Activated CD4-positive, alpha-beta T cell treated with anti-CD3 and anti-CD28 coated beads, Interleukin-2, amount 50 U/mL, for 16 hours (primary cell): ENCODE measurements at regions not wholly inside any gene's neighbourhood (a gene's known extent, or its start where the extent isn't known, plus 50 kb on each side); places are given as distances from the start of the nearest gene placed in this dataset.

Experiments
- DNase-seq: peaks from one replicate; pipeline ENCODE4 v3.0.0-alpha.2; 2020

DNA sequence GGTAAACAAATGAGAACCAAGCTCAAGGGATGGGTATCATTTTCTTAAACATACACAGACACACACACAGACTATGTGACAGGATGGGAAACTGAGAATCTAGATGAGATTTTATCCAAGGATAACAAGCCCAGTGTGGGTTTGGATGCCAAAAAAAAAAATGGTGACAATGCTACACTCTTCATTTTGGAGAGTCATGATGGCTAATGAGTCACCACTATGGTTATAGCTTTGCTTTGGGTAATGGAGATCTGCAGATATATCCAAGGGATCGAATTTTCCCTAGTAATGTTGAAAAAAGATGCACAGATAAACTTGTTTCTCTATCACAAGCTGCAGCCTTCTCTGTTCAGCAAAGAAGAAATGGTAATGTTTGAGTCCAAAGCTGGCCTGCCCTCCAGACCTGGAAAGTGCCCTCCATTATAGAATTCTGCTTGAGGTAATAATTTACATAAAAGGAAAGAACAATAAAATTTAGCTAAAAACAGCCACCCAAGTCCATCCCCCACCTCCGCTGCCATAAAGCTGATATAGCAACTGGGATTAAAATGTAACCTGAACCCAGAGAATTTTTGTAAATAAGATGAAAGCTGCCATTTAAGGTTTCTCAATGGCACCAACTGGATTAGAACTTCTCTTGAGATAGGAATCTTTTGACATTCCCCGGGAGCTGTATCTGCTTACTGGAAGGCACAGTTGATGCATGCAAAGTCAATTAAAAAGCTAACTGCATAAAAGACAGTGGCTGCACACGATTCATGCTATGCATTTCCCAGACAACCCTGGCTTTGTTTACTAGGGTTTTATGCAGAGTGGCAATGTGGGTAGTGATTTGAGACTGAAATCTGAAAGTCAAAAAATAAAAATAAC lies 395.2 kb upstream of the LYPLAL1 start:
- DNase-seq, result no peak

DNA sequence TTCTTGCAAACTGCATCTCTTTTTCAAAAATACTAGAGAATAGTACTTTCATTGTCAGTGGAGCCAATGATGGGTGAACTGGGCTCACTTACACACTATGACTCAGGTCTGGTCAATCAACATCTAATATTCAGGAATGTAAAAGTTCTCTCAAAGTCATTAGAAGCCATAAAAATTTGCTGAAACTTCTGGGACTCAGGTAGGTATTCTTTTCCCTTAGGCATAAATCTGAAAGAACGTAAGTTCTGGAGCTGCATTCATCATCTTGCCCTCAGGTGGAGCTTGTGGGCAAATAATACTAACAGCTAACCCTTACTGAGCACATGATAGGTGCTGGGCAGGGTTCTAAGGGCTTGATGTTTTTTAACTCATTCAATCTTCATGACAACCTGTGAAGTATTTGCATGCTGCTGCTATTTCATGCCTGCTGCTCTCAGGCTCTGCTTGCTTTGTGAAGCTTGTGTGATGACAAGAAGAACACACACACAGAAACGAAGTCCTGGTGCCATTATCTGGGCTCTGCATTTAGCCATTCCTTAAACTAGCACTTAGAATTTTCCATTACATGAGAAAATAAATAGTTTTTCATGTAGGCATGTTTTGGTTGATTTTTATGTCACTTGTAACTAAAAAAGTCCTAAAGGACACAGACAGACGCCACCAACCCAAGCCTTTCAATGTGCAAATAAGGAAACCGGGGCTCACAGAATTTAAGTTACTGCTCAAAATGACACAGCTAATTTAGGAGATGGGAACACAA lies 394.2 kb upstream of the LYPLAL1 start:
- DNase-seq, result no peak

DNA sequence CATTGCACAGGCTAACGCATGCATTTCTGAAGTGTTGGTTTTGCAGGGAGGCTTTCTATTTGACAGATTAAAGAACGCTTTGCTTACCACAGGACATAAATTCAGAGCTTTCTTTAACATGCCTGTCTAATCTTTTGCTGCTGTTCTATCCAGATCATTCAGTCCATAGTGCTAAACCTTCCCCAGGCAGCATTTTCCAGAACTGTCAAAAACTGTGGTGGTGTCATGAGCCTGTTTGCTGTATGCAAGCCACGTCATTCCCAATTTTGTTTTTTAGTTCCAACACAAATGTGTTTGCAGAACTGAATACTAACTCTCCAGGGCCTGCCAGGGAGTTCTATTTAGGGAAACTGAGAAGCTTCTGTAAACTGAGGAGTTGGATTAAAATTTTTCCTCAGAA lies 390.5 kb upstream of the LYPLAL1 start:
- DNase-seq, result no peak

DNA sequence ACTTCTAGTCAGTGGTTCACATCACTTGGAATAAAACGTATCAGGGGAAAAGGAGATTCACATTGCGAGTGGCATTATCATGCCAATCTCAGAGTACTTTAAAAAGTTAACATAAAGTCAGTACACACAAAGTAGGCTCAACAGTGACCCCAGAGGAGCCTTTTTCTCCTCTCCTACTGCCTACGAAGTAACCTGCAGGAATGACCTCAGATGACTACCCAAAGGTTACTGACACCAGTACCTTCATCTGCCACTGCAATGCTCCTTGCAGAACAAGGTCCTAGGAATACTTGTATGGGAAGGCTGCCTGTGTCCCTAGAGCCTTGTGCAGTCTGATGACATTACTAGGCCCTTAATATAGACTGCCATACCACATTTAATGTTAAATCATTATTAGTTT lies 389.8 kb upstream of the LYPLAL1 start:
- DNase-seq, result no peak

DNA sequence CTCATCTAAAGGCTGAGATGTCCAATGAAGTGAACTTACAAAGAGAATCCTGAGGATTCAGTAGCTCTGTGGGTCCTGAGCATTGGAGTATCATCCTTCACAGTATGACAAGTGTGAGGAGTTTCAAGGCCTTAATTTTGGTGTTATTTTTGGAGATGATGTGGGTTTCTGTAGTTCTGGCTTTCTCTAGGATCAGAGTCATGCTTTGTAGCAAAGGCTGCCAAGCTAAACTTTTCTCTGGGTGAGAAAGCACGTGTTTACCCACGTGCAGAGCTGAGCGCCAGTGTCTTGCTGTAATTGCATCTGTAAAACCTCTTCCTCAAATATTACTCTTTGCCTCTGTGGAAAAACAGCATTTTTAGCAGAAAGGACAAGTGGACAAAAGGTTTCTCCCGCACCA lies 387.8 kb upstream of the LYPLAL1 start:
- no peak for DNase-seq

DNA sequence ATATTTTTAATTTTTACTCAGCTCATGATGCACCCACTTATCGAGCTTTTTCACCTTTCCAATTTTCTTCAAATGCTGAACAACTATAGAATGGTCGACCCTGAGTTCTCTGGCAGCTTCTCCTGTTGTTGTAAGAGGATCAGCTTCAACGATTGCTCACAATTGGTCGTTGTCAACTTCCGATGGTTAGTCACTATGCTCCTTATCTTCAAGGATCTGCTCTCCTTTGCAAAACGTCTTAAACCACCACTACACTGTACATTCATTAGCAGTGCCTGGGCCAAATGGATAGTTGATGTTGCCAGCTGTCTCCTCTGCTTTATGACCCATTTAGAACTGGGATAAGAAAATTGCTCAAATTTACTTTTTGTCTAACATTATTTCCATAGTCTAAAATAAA lies 385.9 kb upstream of the LYPLAL1 start:
- no peak for DNase-seq

DNA sequence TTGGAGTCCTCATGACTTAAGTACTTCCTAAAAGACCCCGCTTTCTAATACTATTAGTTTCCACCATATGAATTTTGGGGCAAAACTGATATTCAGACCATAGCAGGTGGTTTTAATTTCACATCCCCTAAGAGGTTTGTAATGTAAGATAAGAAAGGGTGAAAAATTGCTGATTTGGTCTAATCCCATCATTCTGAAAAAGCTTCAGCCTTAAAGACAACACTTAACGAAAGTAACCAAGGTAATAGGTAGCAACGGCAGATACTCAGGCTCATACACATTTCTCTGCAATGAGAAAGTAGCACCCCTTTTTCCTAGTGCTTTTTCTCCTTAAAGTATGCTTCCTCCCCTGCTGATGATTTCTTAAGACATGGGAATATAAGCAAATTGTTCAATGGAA lies 376.9 kb upstream of the LYPLAL1 start:
- DNase-seq, result no peak

DNA sequence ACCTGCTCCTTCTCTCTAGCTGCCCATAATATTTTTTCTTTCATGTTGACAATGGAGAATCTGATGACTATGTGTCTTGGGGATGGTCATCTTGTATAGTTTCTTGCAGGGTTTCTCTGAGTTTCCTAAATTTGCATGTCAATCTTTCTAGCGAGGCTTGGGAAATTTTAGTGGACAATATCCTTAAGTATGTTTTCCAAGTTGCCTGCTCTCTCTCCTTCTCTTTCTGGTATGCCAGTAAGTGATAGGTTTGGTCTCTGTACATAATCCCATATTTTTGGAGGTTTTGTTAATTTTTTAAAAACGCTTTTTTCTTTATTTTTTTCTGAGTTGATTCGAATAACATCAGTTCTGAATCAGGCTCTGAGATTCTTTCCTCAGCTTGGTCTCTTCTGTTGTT lies 370.9 kb upstream of the LYPLAL1 start:
- DNase-seq, result no peak

DNA sequence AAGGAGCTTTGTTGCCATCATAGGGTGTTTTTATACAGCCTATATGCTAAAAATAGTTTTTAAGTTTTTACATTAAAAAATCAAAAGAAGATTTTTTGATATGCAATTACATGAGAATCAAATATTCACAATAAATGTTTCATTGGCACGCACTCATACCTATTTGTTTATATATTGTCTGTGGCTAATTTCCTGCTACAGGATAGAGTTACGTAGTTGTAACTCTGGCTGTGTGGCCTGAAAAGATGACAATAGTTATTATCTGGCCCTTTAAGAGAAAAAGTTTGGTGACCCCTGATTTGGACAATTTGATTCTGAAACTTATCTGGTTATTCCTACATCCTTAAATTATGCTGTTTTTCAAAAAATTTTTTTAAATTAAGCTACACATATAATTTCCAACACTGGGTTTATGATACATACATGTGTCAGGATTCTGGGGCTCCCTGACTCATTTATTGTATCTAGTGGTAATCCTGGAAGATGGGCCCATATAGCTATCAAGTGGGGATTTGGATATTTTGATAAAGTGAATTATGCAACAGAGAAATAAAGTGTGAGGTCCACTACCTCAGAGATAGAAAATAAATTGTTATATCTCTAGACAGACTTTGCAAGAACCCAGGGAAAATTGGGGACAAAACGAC lies 370.2 kb upstream of the LYPLAL1 start:
- no peak for DNase-seq

DNA sequence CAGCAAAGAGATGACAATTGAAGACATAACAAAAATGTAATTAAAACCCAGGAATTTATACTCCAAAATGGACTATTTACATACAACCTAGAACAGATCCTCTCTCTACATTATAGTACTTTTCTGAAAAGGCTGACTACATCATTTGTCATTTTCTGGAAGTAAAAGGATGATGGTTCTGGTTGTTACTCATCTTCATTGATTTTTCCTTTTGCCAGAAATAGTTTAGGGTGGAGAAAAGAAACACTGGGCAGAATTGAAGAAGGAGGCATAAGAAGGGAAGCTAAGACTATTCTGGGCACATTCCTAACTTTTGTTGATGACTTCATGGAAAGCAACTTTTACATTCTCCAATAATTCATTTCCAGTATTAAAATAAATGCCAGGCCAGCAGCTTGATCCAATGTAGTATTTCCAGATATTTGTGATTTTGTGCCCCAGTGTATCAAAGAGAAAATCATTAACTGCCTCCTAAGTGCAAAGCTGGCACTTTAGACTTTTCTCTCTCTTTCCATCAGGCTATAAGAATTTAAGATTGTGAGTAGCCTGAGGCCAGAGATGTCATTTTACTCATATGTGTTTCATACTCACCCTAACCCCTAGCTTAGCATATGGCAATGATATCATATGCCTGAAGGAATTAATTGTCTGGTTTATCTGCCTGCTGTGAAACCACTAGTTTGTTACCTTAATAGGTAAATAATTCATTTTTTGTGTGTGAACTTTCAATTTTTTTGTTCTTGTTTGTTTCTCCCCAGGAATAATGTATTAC lies 369.5 kb upstream of the LYPLAL1 start:
- no peak for DNase-seq

DNA sequence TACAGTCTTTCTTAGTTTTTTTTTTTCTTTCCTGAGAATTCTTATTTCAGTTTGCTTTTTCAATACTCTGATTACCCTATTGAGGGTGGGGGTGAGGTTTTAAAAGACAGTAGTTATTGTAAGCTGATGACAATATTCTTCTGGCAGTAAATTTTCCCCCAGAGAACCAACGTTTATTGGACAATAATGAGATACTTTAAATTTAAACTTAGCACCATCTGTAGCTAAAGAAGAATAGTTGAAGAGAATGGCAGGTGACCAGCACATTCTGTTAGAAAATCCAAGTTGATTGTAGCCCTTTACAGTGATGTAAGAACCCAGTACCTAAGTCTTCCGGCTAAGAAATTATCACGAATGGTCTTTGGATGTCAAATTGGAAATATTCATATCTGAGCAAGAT lies 364.6 kb upstream of the LYPLAL1 start:
- DNase-seq, result no peak

DNA sequence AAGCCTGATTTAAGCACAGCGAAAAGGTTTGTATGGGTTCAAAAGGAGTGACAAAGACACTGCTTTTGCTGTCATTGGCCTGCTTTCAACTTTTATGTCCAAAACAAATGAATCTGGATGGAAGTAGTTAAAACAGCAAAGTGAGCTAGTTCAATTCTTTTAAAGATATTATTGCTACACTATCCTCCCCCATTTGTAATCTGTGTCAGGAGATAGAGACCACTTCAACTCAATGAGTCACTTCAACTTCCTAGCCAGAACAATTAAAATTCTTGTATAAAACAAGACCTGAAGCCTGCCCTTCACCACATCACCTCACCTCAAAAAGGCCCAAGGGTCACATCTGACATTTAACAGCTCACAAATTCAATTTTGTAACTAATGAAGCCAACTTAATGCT lies 364.1 kb upstream of the LYPLAL1 start:
- DNase-seq, result no peak

DNA sequence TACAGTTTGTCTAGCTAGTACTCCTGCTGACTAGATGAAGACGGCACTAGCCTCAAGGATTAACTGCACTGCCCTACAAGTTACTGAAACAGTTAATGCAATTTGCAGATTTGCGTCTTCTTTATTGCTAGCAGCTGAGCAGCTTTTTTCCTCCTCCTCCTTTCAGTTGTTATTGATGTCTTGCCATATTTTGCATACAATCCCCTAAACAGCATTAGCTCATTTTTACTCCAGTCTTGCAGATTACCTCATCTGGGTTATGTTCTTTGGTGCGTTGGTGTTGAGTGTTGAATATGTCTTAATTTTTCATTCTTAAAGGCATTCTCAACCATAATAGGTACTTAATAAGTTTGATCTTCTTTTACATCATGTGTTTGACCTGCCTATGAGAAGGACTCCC lies 363.4 kb upstream of the LYPLAL1 start:
- no peak for DNase-seq

DNA sequence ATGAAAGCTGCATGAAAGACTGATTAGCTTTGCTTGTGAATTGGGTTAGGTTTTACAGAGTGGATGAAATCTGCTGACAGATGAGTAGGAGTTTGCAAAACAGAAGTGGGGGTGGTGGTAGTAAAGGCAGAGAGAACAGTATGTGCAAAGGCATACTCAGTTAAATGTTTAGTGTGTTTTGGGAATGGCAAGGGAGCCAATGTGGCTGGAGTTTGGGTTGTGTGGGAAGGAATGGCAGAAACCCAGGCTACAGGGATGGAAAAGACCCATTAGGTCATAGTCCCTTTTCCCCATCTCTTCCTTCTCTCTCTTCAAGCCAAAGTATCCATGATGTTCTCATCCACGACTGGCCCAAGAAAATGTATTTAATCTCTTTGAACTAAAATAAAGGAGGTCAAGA lies 362.2 kb upstream of the LYPLAL1 start:
- DNase-seq, result no peak

DNA sequence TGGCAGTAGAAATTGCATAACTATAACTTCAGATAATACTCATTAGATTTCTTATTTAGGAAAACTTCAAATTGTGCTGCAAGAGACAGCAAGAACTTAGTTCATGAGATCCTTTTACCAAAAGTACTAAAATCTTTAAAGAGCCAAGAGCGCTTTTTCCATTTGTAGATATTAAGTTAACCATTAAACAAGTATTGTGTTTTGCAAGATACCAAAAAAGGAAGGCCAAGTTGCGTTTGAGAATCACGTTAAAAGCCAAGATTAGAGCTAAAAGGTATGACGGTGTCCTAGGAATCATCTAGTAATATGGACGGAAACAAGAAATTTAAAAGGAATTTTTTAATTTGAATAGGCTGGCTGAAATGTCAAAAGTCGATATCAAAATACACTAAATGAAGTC lies 361.3 kb upstream of the LYPLAL1 start:
- DNase-seq, result no peak

DNA sequence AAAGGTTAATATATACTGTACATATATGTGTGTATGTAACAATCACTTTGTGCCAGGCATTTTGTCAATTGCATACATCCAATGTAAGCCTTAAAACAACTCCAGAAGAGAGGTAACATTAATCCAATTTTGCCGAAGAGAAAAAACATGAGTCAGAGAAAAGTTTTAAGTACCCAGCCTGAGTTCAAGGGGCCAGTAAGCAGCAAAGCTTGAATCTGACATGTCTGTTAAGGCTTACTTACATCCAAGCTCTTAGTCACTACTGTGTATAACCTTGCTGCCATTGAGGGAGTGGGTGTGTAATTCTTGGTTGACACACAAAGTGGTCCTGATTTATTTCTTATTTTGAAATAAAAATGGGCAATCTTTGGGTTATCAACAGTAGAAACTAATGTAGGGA lies 360.4 kb upstream of the LYPLAL1 start:
- no peak for DNase-seq

DNA sequence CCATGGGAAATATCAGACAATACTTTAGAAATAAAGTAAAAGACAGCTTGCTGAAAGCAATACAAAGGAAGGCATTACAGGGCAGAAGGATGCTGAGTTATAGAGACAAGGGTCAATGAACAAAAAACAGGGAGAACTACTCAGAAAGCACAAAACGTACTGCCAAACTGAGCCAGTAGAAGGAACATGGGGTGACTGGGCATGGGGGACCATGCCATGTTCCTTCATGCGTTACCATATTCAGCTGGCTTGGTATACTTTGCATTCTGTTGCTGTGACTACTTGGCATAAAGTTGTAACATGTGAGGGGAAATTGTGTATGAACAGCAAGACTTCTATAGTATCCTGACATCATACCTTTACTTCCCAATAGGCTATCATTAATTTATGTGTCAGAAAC lies 358.6 kb upstream of the LYPLAL1 start:
- DNase-seq, result no peak

DNA sequence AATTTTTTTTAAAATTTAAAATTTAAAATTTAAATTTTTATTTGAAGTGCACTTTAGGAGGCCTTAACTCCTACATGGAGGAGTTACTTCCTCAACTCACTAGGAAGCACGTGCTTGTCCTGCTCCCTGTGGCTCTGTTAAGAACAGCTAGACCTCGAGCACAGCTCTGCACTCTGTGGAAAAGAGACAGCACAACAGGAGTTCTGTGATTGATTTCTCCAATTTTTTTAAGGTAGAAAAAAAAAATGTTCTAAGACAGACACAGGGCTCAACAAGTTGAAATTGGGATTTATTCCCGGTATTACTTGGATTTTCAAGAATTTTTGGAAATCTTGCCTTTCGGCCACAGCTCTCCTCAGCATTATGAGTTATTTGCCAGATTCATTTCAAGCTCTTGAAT lies 356.6 kb upstream of the LYPLAL1 start:
- no peak for DNase-seq

DNA sequence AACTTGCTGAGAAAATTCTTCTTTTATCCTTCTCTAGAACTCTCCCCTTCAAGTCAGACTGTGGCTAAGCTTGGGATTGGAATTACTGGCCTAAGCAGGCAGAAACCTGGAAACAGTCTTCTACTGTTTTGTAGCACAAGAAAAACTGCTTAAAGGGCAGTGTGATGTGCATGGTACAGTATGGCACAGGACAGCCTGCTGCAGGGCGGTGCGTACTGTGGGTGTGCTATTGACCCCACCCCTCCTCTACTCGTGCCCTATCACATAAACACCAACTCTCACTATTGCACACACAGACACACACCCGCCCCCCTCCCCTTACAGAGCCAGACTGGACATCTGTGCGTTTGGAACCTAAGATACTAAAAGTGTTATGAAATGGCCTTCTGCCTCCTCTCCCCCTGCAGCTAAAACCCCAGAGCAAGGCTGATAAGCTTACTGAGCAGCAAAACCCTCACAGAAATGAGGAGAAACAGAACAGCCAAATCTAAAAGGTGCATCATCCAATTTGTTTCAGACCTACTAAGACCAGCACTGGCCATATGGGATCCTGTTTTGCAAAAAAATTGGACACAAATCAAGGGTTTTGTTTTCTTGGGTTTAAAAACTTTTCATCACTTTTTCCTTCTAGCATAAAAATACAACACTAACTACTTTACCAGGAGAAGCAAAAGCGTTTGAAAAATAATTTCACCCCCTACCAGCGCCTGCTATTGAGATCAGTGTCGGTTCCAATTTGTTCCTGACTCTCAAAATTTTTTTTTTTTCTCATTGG lies 355.8 kb upstream of the LYPLAL1 start:
- DNase-seq, result no peak

DNA sequence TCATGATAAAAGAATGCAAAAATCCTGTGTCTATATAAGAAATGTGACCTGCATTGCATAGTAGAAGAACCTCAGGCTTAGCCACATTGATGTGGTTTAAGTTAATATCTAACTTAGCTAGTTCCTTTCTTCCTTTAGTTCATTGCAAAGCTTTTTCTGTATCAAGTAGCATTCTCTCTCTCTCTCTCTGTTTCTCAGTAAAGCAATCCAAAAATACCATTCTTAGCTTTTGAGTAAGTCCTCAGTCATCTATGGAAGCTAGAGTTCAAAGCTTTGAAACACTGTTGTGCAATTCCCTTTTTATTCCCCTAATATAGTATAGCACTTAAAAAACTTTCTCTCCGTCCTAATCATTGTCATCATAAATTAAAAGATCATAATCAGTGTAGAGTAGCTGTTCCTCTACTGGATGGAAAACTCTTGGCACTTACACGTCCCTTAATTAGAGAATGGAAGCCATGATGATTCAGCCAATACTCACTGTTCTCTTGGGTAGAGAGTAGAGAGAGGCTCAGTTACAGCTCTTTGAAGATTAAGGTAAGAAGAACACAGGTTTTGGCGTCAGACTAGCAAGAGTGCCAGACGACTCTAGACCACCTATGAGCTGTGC lies 350.3 kb upstream of the LYPLAL1 start:
- no peak for DNase-seq

DNA sequence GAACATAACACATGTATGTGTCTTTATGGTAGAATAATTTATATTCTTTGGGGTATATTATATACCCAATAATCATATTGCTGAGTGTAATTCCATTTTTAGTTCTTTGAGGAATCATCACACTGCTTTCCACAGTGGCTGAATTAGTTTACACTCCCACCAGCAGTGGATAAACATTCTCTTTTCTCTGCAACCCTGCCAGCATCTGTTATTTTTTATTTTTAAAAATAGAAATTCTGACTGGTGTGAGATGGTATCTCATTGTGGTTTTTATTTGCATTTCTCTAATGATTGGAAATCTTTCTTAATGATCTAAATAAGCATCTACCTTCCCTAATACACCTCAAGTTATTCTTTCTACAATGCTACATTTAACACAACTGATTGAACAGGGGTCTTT lies 346.2 kb upstream of the LYPLAL1 start:
- DNase-seq, result no peak

DNA sequence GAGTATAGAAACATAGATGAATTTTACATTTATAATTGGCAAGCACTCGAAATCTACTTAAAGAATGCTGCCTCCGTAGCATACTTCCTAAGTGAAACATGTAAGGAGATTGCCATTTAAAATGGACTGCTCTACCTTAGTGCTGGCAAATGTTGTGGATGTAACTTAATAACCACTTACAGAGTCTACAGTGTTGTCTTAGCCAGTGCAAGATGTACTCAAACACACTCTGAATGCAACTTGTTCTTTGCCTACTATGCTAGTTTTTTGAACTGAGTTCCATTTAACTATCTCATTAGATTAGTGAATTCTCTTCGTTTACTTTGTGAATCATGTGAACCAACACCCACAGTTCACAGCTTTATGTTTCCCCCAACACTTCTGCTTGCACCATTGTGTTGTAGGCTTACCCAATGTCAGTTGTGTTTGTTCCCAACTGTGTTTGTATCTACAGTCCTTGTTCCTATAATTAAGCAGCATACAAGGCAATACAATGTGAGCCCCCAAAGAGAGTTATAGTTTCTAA lies 345.5 kb upstream of the LYPLAL1 start:
- DNase-seq, result no peak
